Esophagus muscularis mucosa (tissue), 4 donors: ENCODE measurements at regions not wholly inside any gene's neighbourhood (a gene's known extent, or its start where the extent isn't known, plus 50 kb on each side); places are given as distances from the start of the nearest gene placed in this dataset.

Experiments
- DNase-seq: peaks from one replicate; pipeline ENCODE4 v3.0.0-alpha.2; 2017; ENCODE audit errors: extremely low spot score
- H3K27ac ChIP-seq, 4 donors: fragments of 200-600 bp; sonication (generic); replicated peaks in 1 of 4; 1 replicate in 3 of 4; 2 replicates in 1 of 4; pipeline ENCODE4 v1.5.1; 2016 to 2019; ENCODE audit warnings: mild to moderate bottlenecking in 1 of 4
- H3K27me3 ChIP-seq, 4 donors: fragments of 200-600 bp; sonication (generic); one replicate each; pipeline versions ENCODE4 v1.5.1 to v1.6.0; 2016 to 2019
- H3K36me3 ChIP-seq, 4 donors: fragments of 200-600 bp; sonication (generic); one replicate each; pipeline ENCODE4 v1.5.1; 2016 to 2019
- H3K4me1 ChIP-seq, 4 donors: fragments of 200-600 bp; sonication (generic); one replicate each; pipeline ENCODE4 v1.5.1; 2016 to 2019
- H3K4me3 ChIP-seq, 4 donors: fragments of 200-600 bp; sonication (generic); 1 replicate in 2 of 4; 2 replicates in 2 of 4; pipeline ENCODE4 v1.5.1; 2016 to 2019; ENCODE audit warnings: mild to moderate bottlenecking in 4 of 4, moderate library complexity in 1 of 4
- H3K9me3 ChIP-seq, 4 donors: fragments of 200-600 bp; sonication (generic); 1 replicate in 3 of 4; 2 replicates in 1 of 4; pipeline ENCODE4 v1.5.1; 2016 to 2019
- CTCF ChIP-seq, 3 experiments: fragments of 200-600 bp in 2 of 3; fragments of 450-650 bp in 1 of 3; sonication (generic) in 2 of 3; IDR thresholded peaks; one replicate each; pipeline ENCODE4 v1.5.1; 2017 to 2019; ENCODE audit warnings: antibody characterized with exemption in 3 of 3, mild to moderate bottlenecking in 2 of 3, moderate library complexity in 1 of 3
- EP300 ChIP-seq: sonication (generic); formaldehyde crosslinking; IDR thresholded peaks from one replicate; pipeline ENCODE4 v1.6.1; 2017; ENCODE audit warnings: antibody characterized with exemption
- POLR2A ChIP-seq: fragments of 450-650 bp; IDR thresholded peaks from one replicate; pipeline ENCODE4 v1.6.1; 2017; ENCODE audit warnings: antibody characterized with exemption, moderate library complexity, mild to moderate bottlenecking, low read depth
- POLR2AphosphoS5 ChIP-seq, 2 donors: sonication (generic); formaldehyde crosslinking; IDR thresholded peaks; one replicate each; pipeline ENCODE4 v1.6.1; 2017; ENCODE audit warnings: antibody characterized with exemption in 2 of 2
- WGBS: methylation state at CpG from one replicate; pipeline ENCODE4 v1.1.5; 2018; 5-methylcytosine and 5-hydroxymethylcytosine counted together
- intact Hi-C: fragments of 100-400 bp; cut with DNase I; formaldehyde crosslinking; loops from one replicate; pipeline ENCODE4 v1.15.1; 2023

- Histone ChIP-seq H3K9me3 (no peaks in the 10 kb centered on the region), H3K4me1 (peaks cover 0 to 17% (median 12%) of the 10 kb centered on the region in 4 donors), H3K4me3 (no peak overlapping the region), H3K27me3 (no peaks in the 10 kb centered on the region), H3K36me3 (no peaks in the 10 kb centered on the region), H3K27ac (no peak overlapping the region)
- intact Hi-C loops = no loop called here
- TF ChIP-seq POLR2AphosphoS5 (IDR thresholded peaks at IDR 0.05) (no peak), CTCF (IDR thresholded peaks at IDR 0.05) (no peak), EP300 (no peak), POLR2A (no peak)
- no peak for DNase-seq
- WGBS = 95% methylated on average over 1 of the region's 1 CpG
These were observed 460.3 kb upstream of the HNRNPA3 start for GRCh38 chr2:176752295-176752694.

- Histone ChIP-seq H3K4me1 (peaks cover 0 to 10% (median 8%) of the 10 kb centered on the region in 4 donors), H3K36me3 (no peaks in the 10 kb centered on the region), H3K9me3 (no peaks in the 10 kb centered on the region), H3K27ac (peak overlapping the region in 2 of 4 donors; percentile 12 to 30), H3K4me3 (no peak overlapping the region), H3K27me3 (no peaks in the 10 kb centered on the region)
- 86% methylated on average over 3 of the region's 3 CpGs for WGBS
- intact Hi-C loops = no loop called here
- DNase-seq = no peak
- no peak for TF ChIP-seq CTCF (IDR thresholded peaks at IDR 0.05)
- TF ChIP-seq EP300 = no peak
- no peak for TF ChIP-seq POLR2A
- TF ChIP-seq POLR2AphosphoS5 (IDR thresholded peaks at IDR 0.05) = no peak
These were observed 459.4 kb upstream of the HNRNPA3 start for GRCh38 chr2:176753205-176753604.

GRCh38 chr2:176753752-176754474, 458.7 kb upstream of the HNRNPA3 start:
- no peaks in the 10 kb centered on the region for H3K9me3 ChIP-seq
- intact Hi-C loops = no loop called here
- WGBS = 48% methylated on average over 2 of the region's 2 CpGs

GRCh38 chr2:176755537-176756135, 457.0 kb upstream of the HNRNPA3 start:
- TF ChIP-seq CTCF (IDR thresholded peaks at IDR 0.05) (no peak), POLR2AphosphoS5 (IDR thresholded peaks at IDR 0.05) (no peak), POLR2A (no peak), EP300 (no peak)
- H3K4me1 ChIP-seq = peaks cover 0 to 10% (median 7%) of the 10 kb centered on the region in 4 donors
- H3K4me3 ChIP-seq = no peak overlapping the region
- WGBS = 85% methylated on average over 4 of the region's 4 CpGs
- H3K36me3 ChIP-seq = no peaks in the 10 kb centered on the region
- no peaks in the 10 kb centered on the region for H3K9me3 ChIP-seq
- H3K27ac ChIP-seq = no peak overlapping the region
- no peak for DNase-seq
- intact Hi-C loops = no loop called here
- no peaks in the 10 kb centered on the region for H3K27me3 ChIP-seq

More at GRCh38 chr2:176753752-176754474, 458.7 kb upstream of the HNRNPA3 start:
- no peak overlapping the region for H3K4me3 ChIP-seq
- no peaks in the 10 kb centered on the region for H3K27me3 ChIP-seq
- no peak for DNase-seq
- no peaks in the 10 kb centered on the region for H3K36me3 ChIP-seq
- no peak for TF ChIP-seq CTCF (IDR thresholded peaks at IDR 0.05)
- TF ChIP-seq POLR2AphosphoS5 (IDR thresholded peaks at IDR 0.05) = peak in 1 of 2 donors; percentile 26
- H3K27ac ChIP-seq = peak overlapping the region in 2 of 4 donors; percentile 12 to 30
- H3K4me1 ChIP-seq = peaks cover 0 to 10% (median 7%) of the 10 kb centered on the region in 4 donors
